Neural crest cell (in vitro differentiated cells): ENCODE measurements at regions not wholly inside any gene's neighbourhood (a gene's known extent, or its start where the extent isn't known, plus 50 kb on each side); places are given as distances from the start of the nearest gene placed in this dataset.

Experiments used
- DNase-seq: peaks from one replicate; pipeline ENCODE4 v3.0.0; 2021; ENCODE audit warnings: low read depth, mixed read lengths, low spot score
- H3K27ac Mint-ChIP-seq: one replicate; pipeline ENCODE4 v1.8.0; 2021; ENCODE audit warnings: mild to moderate bottlenecking, mixed read lengths; ENCODE audit not compliant: unreplicated experiment
- H3K27me3 Mint-ChIP-seq: 2 replicates; pipeline ENCODE4 v1.8.0; 2021; ENCODE audit warnings: low read depth, mild to moderate bottlenecking, mixed read lengths
- H3K36me3 Mint-ChIP-seq: 2 replicates; pipeline ENCODE4 v1.8.0; 2021; ENCODE audit warnings: low read depth, mild to moderate bottlenecking, mixed read lengths
- H3K4me1 Mint-ChIP-seq: 2 replicates; pipeline ENCODE4 v1.8.0; 2021; ENCODE audit warnings: mixed read lengths
- H3K4me3 Mint-ChIP-seq: one replicate; pipeline ENCODE4 v1.8.0; 2021; ENCODE audit warnings: mild to moderate bottlenecking, mixed read lengths
- H3K9me3 Mint-ChIP-seq: 2 replicates; pipeline ENCODE4 v1.8.0; 2021; ENCODE audit warnings: mixed read lengths
- TF ChIP-seq, protein P1 (sequence below): fragments of 200-600 bp; sonication (generic); conservative IDR thresholded peaks from 2 replicates; pipeline ENCODE4 v1.5.0; 2021; ENCODE audit warnings: antibody characterized with exemption, mild to moderate bottlenecking

DNA sequence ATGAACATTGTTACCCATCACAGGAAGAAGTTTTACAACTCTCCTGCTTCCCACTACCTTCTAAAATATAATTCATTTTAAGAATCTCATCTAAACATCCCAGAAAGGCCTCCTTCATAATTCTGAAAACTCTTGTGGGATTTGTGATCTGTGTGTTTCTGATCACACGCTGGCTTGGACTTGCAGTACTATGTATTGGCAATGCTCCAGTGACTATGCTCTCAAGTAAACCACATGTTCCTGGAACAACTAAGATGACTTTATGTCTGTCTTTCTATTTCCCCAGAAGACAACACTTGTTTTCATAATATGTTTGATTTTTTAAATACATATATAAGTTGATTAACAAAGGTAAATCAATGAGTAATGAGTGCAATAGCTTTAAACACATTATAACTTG lies 376.6 kb upstream of the NETO1 start:
- no peak overlapping the region for H3K4me3 Mint-ChIP-seq
- no peaks in the 10 kb centered on the region for H3K36me3 Mint-ChIP-seq
- H3K27me3 Mint-ChIP-seq: no peaks in the 10 kb centered on the region
- no peak for DNase-seq
- peaks cover 2% of the 10 kb centered on the region for H3K9me3 Mint-ChIP-seq
- no peak overlapping the region for H3K27ac Mint-ChIP-seq
- H3K4me1 Mint-ChIP-seq: peaks cover 5% of the 10 kb centered on the region
- TF ChIP-seq, protein P1, sequence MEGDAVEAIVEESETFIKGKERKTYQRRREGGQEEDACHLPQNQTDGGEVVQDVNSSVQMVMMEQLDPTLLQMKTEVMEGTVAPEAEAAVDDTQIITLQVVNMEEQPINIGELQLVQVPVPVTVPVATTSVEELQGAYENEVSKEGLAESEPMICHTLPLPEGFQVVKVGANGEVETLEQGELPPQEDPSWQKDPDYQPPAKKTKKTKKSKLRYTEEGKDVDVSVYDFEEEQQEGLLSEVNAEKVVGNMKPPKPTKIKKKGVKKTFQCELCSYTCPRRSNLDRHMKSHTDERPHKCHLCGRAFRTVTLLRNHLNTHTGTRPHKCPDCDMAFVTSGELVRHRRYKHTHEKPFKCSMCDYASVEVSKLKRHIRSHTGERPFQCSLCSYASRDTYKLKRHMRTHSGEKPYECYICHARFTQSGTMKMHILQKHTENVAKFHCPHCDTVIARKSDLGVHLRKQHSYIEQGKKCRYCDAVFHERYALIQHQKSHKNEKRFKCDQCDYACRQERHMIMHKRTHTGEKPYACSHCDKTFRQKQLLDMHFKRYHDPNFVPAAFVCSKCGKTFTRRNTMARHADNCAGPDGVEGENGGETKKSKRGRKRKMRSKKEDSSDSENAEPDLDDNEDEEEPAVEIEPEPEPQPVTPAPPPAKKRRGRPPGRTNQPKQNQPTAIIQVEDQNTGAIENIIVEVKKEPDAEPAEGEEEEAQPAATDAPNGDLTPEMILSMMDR: no peak

GRCh38 chr18:73240899-73241298 lies 373.1 kb upstream of the NETO1 start:
- peaks cover 5% of the 10 kb centered on the region for H3K4me1 Mint-ChIP-seq
- no peak overlapping the region for H3K4me3 Mint-ChIP-seq
- DNase-seq: no peak
- TF ChIP-seq, protein P1: no peak
- H3K9me3 Mint-ChIP-seq: peaks cover 2% of the 10 kb centered on the region
- H3K27me3 Mint-ChIP-seq: no peaks in the 10 kb centered on the region
- no peak overlapping the region for H3K27ac Mint-ChIP-seq
- no peaks in the 10 kb centered on the region for H3K36me3 Mint-ChIP-seq

DNA sequence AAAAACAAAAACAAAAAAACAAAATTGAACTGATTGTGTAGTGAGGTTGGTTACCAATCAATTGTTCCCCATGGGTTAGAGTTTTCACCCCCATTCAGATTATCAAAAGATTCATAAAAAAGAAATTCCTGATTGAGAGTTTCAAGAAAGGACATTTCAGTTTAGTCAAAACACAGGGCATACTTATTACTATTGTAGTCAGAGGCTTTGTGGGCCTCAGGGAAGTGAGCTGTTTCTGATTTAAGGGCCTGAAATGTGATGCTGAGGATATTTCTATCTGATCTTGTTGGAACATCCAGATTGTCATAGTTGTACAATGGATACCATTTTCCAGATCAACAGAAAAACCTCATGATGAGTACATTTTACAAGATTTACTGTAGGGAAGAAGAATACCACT lies 368.1 kb upstream of the NETO1 start:
- DNase-seq: no peak
- no peak overlapping the region for H3K4me3 Mint-ChIP-seq
- H3K9me3 Mint-ChIP-seq: peaks cover under 1% of the 10 kb centered on the region
- TF ChIP-seq, protein P1: no peak
- H3K27me3 Mint-ChIP-seq: no peaks in the 10 kb centered on the region
- no peaks in the 10 kb centered on the region for H3K4me1 Mint-ChIP-seq
- no peaks in the 10 kb centered on the region for H3K36me3 Mint-ChIP-seq
- no peak overlapping the region for H3K27ac Mint-ChIP-seq

- no peak overlapping the region for H3K4me3 Mint-ChIP-seq
- DNase-seq: no peak
- H3K36me3 Mint-ChIP-seq: no peaks in the 10 kb centered on the region
- H3K27me3 Mint-ChIP-seq: no peaks in the 10 kb centered on the region
- TF ChIP-seq, protein P1: no peak
- no peaks in the 10 kb centered on the region for H3K4me1 Mint-ChIP-seq
- no peaks in the 10 kb centered on the region for H3K9me3 Mint-ChIP-seq
- H3K27ac Mint-ChIP-seq: no peak overlapping the region
Measured at GRCh38 chr18:73235491-73235890, 367.7 kb upstream of the NETO1 start.

GRCh38 chr18:73232933-73233332 lies 365.1 kb upstream of the NETO1 start:
- no peak overlapping the region for H3K27ac Mint-ChIP-seq
- peaks cover 2% of the 10 kb centered on the region for H3K27me3 Mint-ChIP-seq
- no peak for DNase-seq
- no peaks in the 10 kb centered on the region for H3K4me1 Mint-ChIP-seq
- no peak overlapping the region for H3K4me3 Mint-ChIP-seq
- no peaks in the 10 kb centered on the region for H3K36me3 Mint-ChIP-seq
- TF ChIP-seq, protein P1: no peak
- H3K9me3 Mint-ChIP-seq: no peaks in the 10 kb centered on the region

DNA sequence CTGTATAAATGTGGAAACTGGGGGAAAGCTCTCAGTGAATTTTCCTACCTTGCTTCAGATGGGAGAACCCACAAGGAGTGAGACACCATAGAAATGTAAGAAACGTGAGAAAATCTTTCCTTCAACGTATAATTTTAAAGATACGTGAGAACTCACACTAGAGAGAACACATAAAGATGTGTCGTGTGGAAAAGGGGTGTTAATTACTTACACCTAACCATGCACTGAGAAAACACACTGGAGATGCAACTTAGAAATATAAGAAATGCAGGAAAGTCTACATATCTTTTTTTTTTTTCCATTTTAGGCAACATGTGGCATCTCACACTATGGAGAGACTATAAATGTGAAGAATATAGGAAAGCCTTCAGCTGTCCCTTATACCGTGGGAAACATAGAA lies 352.9 kb upstream of the NETO1 start:
- no peaks in the 10 kb centered on the region for H3K27me3 Mint-ChIP-seq
- H3K36me3 Mint-ChIP-seq: no peaks in the 10 kb centered on the region
- TF ChIP-seq, protein P1: no peak
- H3K9me3 Mint-ChIP-seq: peaks cover 12% of the 10 kb centered on the region
- no peak overlapping the region for H3K4me3 Mint-ChIP-seq
- no peaks in the 10 kb centered on the region for H3K4me1 Mint-ChIP-seq
- H3K27ac Mint-ChIP-seq: no peak overlapping the region
- DNase-seq: no peak
